Sciatic nerve (tissue), 2 donors: ENCODE measurements at regions not wholly inside any gene's neighbourhood (a gene's known extent, or its start where the extent isn't known, plus 50 kb on each side); places are given as distances from the start of the nearest gene placed in this dataset.
A peak's percentile ranks its signal among the peaks of the same experiment; 100 is the strongest.

Source experiments
- ATAC-seq: fragments of 200-7000 bp; cut with Tn5 transposase; one replicate; pipeline ENCODE4 v1.9.1; 2020; ENCODE audit warnings: mild to moderate bottlenecking, moderate library complexity
- DNase-seq: peaks from one replicate; pipeline ENCODE4 v3.0.0-alpha.2; 2020; ENCODE audit warnings: low spot score
- intact Hi-C: fragments of 100-400 bp; cut with DNase I; formaldehyde crosslinking; loops from one replicate; pipeline ENCODE4 v1.14.2; 2022
- donor health status: DM: no; HTN: no; CAD: no.
- donor health status: DM: no; HTN: no; CAD: no.

DNA sequence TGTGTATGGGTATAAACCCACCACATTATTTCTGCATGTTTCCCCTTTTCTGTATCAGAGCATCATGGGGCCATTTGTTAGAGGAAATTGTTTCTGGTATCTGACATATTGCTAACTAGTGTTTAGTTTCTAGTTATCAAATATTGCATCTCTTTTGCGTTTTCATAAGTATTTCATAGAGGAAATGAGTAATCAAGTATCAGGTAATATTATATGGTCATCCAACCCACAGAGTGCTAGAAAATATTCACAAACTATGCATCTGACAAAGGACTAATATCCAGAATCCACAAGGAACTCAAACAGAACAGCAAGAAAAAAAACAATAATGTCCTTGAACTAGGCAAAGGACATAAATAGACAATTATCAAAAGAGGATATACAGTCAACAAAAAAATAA lies 258.9 kb upstream of the LRIG3 start:
- DNase-seq: no peak
- intact Hi-C loops: no loop called here
- no peak for ATAC-seq

DNA sequence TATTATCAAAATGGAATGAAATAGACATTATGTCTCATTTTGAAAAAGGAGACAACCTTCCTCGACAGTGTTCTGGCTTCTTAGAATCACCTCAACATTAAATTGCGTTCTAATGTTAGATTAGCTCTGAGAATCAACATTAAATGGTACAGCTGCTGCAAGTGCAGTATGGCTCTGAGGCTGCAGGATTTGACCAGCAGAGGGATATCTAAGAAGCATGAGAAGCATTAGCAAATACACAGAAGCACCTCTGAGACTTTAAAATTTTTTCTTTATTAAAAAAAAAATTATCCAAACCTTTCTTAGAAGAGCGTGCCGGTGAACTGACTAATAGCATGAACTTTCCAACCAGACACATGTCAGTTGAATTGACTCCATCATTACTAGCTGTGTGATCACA lies 253.4 kb upstream of the LRIG3 start:
- no peak for DNase-seq
- ATAC-seq: no peak
- intact Hi-C loops: no loop called here

DNA sequence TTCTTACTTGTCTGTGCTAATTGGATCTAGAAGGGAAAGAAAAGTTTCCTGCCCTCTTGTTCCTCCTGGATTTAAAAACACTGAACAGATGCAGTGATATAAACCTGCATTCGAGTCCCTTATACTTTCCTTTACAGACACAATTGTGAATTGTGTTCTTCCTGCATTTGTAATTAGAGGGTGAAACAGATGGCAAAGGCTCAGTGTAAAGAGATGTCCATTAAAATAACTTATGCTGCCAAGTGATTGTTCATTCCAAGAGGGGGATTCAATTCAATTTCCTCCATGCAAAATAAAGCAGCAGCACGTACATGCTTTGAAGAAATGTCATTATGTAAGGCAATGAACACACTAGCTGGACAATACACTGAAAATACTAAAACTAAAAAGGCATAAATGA lies 248.3 kb upstream of the LRIG3 start:
- intact Hi-C loops: no loop called here
- ATAC-seq (no peak), DNase-seq (no peak)

DNA sequence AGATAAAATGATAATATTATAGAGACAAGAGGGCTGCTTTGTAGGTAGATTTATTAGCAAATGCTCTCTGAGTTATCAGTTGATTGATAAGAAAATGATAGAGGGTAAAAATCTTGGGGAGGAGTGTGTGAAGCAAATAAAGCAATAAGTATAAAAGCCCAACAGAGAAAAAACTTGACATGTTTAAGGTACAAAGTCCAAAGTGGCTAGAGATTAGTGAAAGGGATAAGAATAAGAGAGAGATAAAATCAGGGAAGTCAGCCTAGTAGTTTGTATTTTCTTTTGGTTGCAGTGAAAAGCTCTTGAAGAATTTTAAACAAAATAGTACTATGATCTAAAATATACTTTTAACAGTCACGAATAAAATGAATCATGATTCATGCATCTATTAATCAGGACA lies 246.2 kb upstream of the LRIG3 start:
- no peak for ATAC-seq
- DNase-seq: no peak
- intact Hi-C loops: no loop called here

DNA sequence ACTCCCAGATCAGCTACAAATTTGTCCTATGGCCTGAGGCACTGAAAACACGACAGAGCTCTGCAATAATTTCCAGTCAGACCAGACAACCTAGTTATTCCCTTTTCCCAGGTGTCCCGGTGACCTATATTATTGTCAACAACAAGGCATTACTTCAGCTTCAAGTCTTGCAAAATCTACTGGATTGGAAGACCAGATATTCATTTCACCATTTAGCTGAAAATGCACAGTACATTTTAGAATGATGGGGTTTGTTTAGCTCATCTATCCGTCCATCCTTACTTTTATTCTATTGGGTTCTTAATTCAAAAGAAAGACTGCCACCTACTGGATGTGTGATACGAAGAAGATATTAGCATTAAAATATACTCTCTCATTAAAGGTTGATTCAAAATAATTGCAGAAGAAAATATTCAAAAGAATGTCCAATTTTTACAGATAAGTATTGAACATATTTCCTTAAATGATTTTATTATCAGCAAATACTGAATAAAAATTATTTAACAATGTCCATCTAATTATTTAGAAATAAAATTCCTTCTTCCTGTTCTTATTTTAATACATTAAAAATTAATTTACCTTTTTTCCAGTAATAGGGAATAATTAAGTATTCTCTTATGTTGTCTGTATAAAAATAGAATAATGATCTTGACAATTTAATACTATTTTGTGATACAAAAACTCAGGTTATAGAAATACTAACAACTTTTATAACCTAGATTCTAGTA lies 244.9 kb upstream of the LRIG3 start:
- DNase-seq (no peak), ATAC-seq (no peak)
- intact Hi-C loops: no loop called here

DNA sequence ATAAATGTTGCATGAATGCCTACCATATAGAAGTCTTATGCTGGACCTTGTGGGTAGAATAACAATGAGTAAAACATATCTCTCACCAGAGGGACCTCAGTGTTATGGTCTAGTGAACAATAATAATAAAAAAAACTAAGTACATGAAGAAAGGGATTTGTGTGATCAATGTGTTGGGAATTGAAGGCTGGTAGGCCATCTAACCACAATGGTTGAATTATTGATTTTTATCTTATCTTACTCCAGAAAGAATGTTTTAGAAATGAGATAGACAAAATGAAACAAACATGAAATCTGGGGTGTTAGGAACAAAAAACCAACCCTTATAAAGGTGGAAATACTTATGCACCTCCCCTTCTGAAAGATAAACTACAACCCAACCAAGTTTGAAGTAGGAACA lies 243.9 kb upstream of the LRIG3 start:
- no peak for DNase-seq
- intact Hi-C loops: no loop called here
- no peak for ATAC-seq

DNA sequence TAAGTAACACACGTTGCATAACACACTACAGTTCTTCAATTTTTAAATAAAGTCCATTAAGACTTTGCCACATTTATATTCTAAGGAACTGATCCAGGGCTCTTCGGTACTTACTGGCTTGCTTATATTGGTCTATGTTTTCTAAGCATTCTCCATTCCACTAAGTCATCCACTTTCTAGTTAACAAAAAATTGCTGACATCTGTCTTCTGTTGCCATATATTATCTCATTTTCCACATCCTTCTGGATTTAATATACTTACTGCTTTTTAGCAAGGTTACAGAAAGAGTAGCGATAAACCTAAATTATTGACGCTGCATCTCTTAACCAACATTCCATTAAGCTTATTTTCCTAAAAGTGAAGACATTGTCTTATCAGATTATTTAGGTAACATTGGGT lies 238.4 kb upstream of the LRIG3 start:
- DNase-seq (no peak), ATAC-seq (no peak)
- intact Hi-C loops: no loop called here

DNA sequence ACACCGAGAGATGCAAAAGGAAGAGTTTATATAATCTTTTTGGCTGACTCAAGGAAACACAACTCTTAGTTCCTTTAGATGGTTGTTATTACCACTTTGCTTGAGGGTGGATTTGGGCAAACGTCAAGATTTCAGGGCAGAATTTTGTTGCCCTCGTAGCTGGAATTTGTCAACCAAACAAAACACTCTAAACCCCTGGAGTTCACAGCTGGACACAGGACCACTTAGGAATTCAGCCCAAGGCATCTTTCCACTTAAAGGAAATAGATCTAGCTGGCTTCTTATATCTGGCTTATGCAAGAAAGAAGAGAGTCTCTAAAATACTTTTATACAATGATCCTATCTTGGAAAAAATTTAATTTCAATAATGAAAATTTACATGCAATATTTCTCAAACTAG lies 237.8 kb upstream of the LRIG3 start:
- DNase-seq: no peak
- ATAC-seq: no peak
- intact Hi-C loops: no loop called here

DNA sequence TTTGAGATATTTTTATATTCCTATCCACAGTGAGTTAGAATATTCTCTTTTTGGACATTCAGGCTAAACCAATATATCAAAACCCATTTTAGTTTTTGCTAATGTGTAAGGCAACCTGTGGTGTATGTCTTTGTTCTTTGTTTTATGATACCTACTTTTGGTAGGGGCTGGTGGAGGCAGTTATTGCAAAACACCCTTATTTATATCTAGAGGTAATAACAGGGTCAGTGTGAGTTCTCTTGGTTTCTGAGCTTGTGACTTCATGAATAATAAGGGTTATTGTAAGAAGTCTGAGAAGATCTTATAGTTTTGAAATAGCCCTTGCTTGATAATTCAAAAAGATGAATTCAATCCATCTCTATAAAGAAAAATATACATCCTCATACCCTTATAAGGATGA lies 235.1 kb upstream of the LRIG3 start:
- intact Hi-C loops: no loop called here
- DNase-seq (no peak), ATAC-seq (no peak)

DNA sequence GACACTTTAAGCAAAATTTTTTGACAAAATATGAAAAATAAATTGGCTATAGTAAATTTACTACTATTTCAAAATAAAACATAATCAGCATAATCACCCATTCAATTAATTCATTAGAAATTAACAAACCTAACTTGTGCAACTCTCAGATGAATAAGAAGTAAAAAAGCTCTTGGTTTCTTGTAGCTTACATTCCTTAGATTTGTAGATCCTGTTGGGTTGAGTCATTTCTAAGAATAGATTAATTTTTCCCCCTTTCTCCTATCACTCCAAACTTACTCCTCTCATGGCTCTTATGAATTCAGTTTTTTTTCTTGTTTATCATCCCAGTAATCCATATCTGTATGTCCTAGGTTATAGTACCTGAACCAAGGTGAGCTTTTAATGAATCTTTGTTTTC lies 230.9 kb upstream of the LRIG3 start:
- intact Hi-C loops: no loop called here
- ATAC-seq: no peak
- DNase-seq: no peak

DNA sequence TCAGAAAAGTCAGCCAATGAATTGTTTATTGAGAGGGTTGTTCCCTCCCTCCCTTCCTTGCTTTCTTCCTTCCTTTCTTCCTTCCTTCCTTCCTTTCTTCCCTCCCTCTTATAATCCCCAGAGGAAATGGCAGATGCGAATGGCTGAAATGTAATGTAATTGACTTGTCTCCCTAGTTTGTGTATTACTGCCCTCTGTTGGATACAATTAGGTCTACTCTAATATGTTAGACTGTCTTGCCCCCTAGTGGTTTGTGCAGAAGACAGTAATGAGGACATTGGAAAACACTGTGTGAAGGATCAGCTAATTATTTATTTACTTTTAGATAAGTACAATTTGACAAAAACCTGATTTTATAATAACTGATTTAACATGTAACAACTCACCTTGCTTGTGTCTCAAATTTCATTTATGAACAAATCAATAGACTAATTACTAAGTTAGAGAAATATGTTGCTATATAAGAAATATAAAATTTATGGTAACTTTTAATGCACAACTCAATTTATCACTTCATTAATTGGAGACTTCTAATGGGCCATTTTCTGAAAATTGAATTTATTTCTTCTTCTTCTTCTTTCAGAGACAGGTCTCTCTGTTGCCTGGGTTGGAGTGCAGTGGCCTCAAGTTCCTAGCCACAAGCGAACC lies 229.8 kb upstream of the LRIG3 start:
- no peak for DNase-seq
- ATAC-seq: peak; percentile 96
- intact Hi-C loops: no loop called here

DNA sequence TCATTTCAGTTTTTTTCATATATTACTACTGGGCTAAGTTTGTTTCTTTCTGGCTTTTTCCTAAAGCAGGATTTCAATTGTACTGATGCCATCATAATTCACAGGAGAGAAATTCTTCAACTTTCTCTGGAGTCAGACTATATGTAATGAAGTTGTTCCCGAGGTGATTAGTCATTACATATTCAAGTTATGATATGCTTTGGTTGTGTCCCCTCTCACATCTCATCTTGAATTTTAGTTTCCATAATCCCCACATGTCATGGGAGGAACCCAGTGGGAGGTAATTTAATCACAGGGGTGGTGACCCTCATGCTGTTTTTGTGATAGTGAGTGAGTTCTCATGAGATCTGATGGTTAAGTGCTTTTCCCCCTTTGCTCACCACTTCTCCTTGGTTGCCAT lies 227.5 kb upstream of the LRIG3 start:
- intact Hi-C loops: no loop called here
- DNase-seq: no peak
- ATAC-seq: no peak

DNA sequence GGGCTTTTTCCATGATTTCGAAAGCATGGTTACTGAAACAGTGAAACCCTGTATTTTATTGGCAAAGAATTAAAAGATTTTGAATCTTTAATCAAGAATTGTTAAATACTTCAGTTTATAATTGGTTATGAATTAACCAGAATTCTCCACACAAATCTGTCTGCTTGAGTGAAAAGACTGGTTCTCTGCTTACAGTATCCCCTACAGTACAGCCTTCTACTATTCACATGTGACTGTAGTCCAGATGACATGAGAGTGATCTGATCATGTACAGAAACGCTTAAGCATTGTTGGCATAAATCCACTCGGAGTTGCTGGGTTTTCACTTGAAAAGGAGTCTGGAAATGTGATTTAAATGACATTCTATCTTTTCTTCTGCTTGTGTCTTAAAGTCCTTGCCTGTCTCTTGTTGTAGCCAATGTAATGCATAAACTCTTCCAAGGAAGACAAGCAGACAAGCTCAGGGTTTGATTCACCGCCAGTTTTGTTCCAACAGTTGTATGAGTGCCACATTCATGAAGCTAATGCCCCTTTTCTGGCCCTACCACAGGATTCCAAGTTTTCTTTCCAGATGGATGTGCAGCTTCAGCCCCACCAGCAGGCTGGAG lies 222.0 kb upstream of the LRIG3 start:
- DNase-seq: no peak
- ATAC-seq: no peak
- intact Hi-C loops: no loop called here

DNA sequence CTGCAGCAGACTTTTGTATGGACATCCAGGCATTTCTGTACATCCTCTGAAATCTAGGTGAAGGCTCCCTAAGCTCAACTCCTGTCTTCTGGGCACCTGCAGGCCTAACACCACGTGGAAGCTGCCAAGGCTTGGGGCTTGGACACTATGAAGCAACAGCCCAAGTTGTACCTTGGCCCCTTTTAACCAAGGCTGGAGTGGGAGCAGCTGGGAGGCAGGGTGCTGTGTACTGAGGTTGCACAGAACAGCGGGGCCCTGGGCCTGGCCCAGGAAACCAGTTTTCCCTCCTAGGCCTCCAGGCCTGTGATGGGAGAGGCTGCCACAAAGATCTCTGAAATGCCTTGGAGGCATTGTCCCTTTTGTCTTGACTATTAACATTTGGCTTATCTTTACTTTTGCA lies 214.4 kb upstream of the LRIG3 start:
- no peak for ATAC-seq
- no peak for DNase-seq
- intact Hi-C loops: no loop called here

DNA sequence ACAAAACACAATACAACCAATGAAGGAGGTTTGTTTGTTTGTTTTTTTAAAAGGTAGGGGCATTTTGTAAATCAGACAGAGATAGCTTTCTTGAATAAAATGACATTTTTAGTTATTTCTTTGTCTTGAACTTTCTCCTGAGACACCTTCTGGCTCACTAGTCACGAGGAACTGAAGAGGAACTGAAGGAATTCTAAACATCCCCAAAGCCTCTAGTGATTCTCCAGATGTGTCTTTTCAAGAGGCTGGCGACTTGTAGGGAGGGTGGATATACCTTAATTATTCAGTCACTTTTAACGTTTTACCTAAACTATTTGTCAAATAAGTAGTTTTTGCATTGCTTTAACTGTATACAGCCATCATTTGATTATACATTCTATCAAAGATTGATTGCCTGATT lies 211.2 kb upstream of the LRIG3 start:
- ATAC-seq: no peak
- no peak for DNase-seq
- intact Hi-C loops: no loop called here

DNA sequence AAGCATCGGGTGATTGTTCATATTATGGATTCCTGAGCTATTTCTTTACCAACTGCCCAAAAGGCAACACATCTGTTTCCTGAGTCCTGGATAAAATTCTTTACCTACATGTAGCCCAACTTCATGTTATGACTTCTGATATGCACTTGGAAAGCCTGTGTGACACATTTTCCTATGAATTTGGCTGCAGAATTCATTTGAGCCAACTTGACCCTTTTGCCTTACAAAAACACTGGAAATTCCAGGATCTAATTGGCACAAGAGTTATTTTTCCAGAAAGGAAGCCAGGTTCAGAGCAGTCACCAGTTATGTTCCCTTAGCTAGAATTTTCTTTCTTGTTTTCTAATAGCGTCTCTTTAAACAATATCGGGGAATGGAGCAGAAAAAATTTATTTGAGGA lies 202.5 kb upstream of the LRIG3 start:
- DNase-seq: no peak
- intact Hi-C loops: loop anchor here (5.0 kb wide), 1 partner anchor 1910 kb away; no protein-coding TSS in a partner anchor
- peak; percentile 59 for ATAC-seq

DNA sequence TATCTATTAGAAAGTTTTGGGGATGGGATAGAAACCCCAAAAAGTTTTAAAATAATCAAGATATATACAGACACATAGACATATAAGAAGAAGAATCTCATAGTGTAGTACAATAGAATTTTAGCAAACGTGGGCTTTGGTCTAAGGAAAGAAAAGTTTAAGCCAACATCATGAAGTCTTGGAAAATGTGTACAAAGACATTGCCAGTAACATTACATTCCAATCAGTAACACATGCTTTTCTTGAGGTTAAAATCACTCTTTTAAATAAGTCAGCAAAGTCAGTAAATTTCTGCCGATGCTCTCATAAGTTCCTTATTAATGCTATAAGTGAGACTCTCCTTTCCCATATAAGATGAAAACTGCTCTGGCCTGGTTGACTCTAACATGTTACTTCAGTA lies 201.1 kb upstream of the LRIG3 start:
- intact Hi-C loops: loop anchor here (5.0 kb wide), 1 partner anchor 1911 kb away; no protein-coding TSS in a partner anchor
- ATAC-seq: no peak
- no peak for DNase-seq

DNA sequence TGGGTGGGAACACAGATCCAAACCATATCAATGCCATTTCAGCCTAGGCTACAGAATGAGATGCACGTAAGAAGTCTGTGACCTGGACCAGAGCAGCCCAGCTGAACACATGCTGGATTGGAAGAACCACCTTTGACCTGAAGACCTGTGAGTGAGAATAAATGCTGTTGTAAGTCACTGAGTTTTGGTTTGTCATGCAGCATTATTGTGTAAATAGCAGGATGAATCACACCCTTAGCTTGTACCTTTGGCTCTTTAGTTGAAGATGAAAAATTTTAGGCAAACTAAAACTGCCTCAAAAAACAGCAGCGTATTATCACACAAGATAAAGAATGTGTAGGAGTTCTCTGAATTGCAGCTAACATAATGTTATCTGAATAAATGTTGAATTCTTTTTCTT lies 199.4 kb upstream of the LRIG3 start:
- DNase-seq (no peak), ATAC-seq (no peak)
- intact Hi-C loops: loop anchor here (5.0 kb wide), 1 partner anchor 1913 kb away; no protein-coding TSS in a partner anchor

DNA sequence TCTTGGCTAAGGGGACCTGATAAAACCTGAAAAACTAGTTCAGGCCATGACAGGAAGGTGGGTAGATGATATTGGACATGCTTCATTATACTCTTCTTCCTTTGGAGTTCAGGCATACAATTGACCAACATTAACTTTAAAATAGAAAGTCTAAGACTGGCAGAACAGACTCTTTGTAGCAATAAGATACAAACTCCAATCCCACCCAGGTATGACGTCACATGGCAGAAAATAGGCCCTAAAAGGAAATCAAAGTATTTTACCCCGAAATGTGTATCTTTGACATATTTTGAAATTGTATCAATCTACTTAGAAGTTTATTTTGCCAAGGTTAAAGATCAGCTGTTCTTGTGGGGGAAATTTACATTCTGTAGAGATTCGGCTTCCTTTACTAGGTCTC lies 198.1 kb upstream of the LRIG3 start:
- DNase-seq (no peak), ATAC-seq (no peak)
- intact Hi-C loops: no loop called here

DNA sequence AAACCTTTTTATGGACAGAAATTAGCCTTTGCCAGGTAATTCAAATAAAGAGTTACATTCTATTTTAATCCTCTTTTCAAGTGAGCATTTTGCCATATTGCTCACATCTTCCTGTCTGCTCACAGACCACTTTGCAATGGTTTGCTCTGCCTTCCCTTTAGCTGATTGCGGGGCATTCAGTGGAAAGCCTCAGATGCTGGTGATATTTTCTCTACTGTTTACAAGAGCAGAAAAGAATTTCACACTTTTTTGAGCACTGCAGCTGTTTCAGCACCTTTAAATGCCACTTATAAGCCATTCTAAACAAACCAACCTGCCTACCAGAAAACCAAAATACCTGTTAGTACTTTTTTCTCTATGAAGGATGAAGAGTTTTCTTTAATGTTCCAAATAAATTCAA lies 195.7 kb upstream of the LRIG3 start:
- ATAC-seq (no peak), DNase-seq (no peak)
- intact Hi-C loops: no loop called here

DNA sequence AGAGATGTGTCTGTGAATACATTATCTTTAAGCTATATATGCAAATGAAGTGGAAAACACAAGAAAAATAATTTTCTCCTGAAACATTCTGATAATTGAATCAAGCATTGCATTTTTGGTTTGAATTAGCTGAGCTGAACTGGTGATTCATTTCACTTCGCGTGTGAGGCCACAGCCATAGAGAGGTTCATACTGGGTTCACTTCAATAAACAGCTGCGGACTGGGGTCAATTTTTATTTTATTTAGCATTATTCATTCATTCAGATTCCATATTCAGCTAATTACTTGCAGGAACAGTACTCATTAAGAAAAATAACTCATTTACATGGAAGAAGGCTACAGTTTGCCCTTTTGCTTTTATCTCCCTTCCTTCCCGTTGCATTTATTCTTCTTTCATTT lies 195.2 kb upstream of the LRIG3 start:
- no peak for ATAC-seq
- no peak for DNase-seq
- intact Hi-C loops: no loop called here
